H1 (cell line): ENCODE measurements at regions not wholly inside any gene's neighbourhood (a gene's known extent, or its start where the extent isn't known, plus 50 kb on each side); places are given as distances from the start of the nearest gene placed in this dataset.

ENCODE experiments used
- CTCF ChIA-PET: fragments of 300-600 bp; sonication (Branson Sonifier 250); formaldehyde crosslinking; loops from one replicate; lab custom pipeline; 2021; ENCODE audit not compliant: partially characterized antibody; lab: Charles Lee
- POLR2A ChIA-PET: fragments of 300-600 bp; sonication (Branson Sonifier 250); formaldehyde crosslinking; loops from one replicate; lab custom pipeline; 2021; ENCODE audit warnings: inconsistent platforms; ENCODE audit not compliant: partially characterized antibody; lab: Charles Lee
- DNase-seq, 2 experiments: peaks; one replicate each; pipeline versions ENCODE4 v3.0.0 to v3.0.0-alpha.2; 2010 to 2022; ENCODE audit warnings: low spot score in 2 of 2, low read depth in 1 of 2, mixed read lengths in 1 of 2
- FAIRE-seq: peaks from 2 replicates; lab custom pipeline; 2011; peaks lifted over from hg19 to GRCh38; lab: Jason Lieb, UNC
- H2AFZ ChIP-seq: 2 replicates; pipeline ENCODE4 v1.8.1; 2012; ENCODE audit warnings: low read length, inconsistent platforms
- H2AK5ac ChIP-seq: 2 replicates; pipeline ENCODE4 v1.6.1; 2013; ENCODE audit warnings: low read depth, low read length
- H2BK120ac ChIP-seq: replicated peaks from 2 replicates; pipeline ENCODE3; 2013; ENCODE audit warnings: low read depth, low read length, inconsistent platforms
- H2BK12ac ChIP-seq: 2 replicates; pipeline ENCODE4 v1.6.1; 2013; ENCODE audit warnings: low read depth, low read length
- H2BK15ac ChIP-seq: 2 replicates; pipeline ENCODE4 v1.6.1; 2013; ENCODE audit warnings: low read length
- H2BK20ac ChIP-seq: 2 replicates; pipeline ENCODE4 v1.6.1; 2013; ENCODE audit warnings: low read length
- H2BK5ac ChIP-seq: 2 replicates; pipeline ENCODE4 v1.6.1; 2013; ENCODE audit warnings: low read depth, low read length
- H3K14ac ChIP-seq: 2 replicates; pipeline ENCODE4 v1.6.1; 2013; ENCODE audit warnings: inconsistent platforms; ENCODE audit not compliant: insufficient read length
- H3K18ac ChIP-seq: 2 replicates; pipeline ENCODE4 v1.6.1; 2013; ENCODE audit warnings: low read length; ENCODE audit errors: extremely low read depth
- H3K23ac ChIP-seq: 2 replicates; pipeline ENCODE4 v1.6.1; 2013; ENCODE audit warnings: inconsistent platforms; ENCODE audit not compliant: insufficient read length
- H3K23me2 ChIP-seq: 2 replicates; pipeline ENCODE4 v1.6.1; 2013; ENCODE audit warnings: low read depth, low read length
- H3K27ac ChIP-seq: 2 replicates; pipeline ENCODE4 v1.6.1; 2011; ENCODE audit warnings: low read depth, low read length, inconsistent platforms
- H3K27me3 ChIP-seq, 4 experiments: replicated peaks in 1 of 4; 1 replicate in 1 of 4; 2 replicates in 3 of 4; pipeline versions ENCODE4 v1.6.1 to v1.8.1; 2011 to 2013; ENCODE audit warnings: low read length in 3 of 4, mild to moderate bottlenecking in 3 of 4, inconsistent platforms in 2 of 4, mixed read lengths in 2 of 4, moderate library complexity in 1 of 4; ENCODE audit not compliant: control insufficient read depth in 3 of 4, insufficient read depth in 3 of 4; ENCODE audit errors: extremely low read depth in 1 of 4
- H3K36me3 ChIP-seq, 4 experiments: 2 replicates each; pipeline versions ENCODE4 v1.6.1 to v1.8.1; 2011 to 2013; ENCODE audit warnings: mild to moderate bottlenecking in 4 of 4, low read length in 3 of 4, moderate library complexity in 2 of 4, control low read depth in 1 of 4, inconsistent platforms in 1 of 4; ENCODE audit not compliant: insufficient read depth in 4 of 4, control insufficient read depth in 2 of 4
- H3K4ac ChIP-seq: replicated peaks from 2 replicates; pipeline ENCODE3; 2013; ENCODE audit warnings: low read length, low read depth, mixed read lengths, inconsistent platforms; ENCODE audit not compliant: insufficient read length
- H3K4me1 ChIP-seq, 4 experiments: replicated peaks in 1 of 4; 1 replicate in 1 of 4; 2 replicates in 3 of 4; pipeline versions ENCODE4 v1.6.1 to v1.8.1; 2011 to 2013; ENCODE audit warnings: low read length in 3 of 4, inconsistent platforms in 2 of 4, mixed read lengths in 1 of 4; ENCODE audit not compliant: insufficient read depth in 4 of 4, control insufficient read depth in 3 of 4
- H3K4me2 ChIP-seq, 2 experiments: 2 replicates each; pipeline versions ENCODE4 v1.6.1 to v1.8.1; 2011 to 2013; ENCODE audit warnings: low read depth in 2 of 2, low read length in 2 of 2, control low read depth in 1 of 2, inconsistent platforms in 1 of 2, mild to moderate bottlenecking in 1 of 2; ENCODE audit not compliant: insufficient read depth in 1 of 2
- H3K4me3 ChIP-seq, 4 experiments: fragments of 200-600, 300-600 bp in 1 of 4; sonication (generic), shearing (Covaris generic), sonication (Bioruptor Twin) in 1 of 4; 2 replicates each; pipeline versions ENCODE4 v1.5.1 to v1.8.1; 2011 to 2016; ENCODE audit warnings: low read length in 4 of 4, low read depth in 3 of 4, control low read depth in 2 of 4, inconsistent platforms in 2 of 4, mild to moderate bottlenecking in 2 of 4, mixed read lengths in 1 of 4, moderate library complexity in 1 of 4; ENCODE audit not compliant: insufficient read depth in 2 of 4; ENCODE audit errors: extremely low read depth in 1 of 4
- H3K56ac ChIP-seq: replicated peaks from 2 replicates; pipeline ENCODE3; 2013; ENCODE audit warnings: low read depth, mild to moderate bottlenecking, mixed read lengths, low read length, inconsistent platforms; ENCODE audit not compliant: insufficient read length
- H3K79me1 ChIP-seq: 2 replicates; pipeline ENCODE4 v1.6.1; 2013; ENCODE audit warnings: low read depth, low read length, control low read depth
- H3K79me2 ChIP-seq, 2 experiments: 2 replicates each; pipeline versions ENCODE4 v1.6.1 to v1.8.1; 2012 to 2013; ENCODE audit warnings: low read length in 2 of 2, mild to moderate bottlenecking in 2 of 2, inconsistent platforms in 1 of 2; ENCODE audit not compliant: insufficient read depth in 2 of 2, control insufficient read depth in 1 of 2
- H3K9ac ChIP-seq, 4 experiments: replicated peaks in 1 of 4; 1 replicate in 1 of 4; 2 replicates in 3 of 4; pipeline versions ENCODE4 v1.6.1 to v1.8.1; 2011 to 2013; ENCODE audit warnings: low read depth in 3 of 4, low read length in 3 of 4, control low read depth in 2 of 4, mild to moderate bottlenecking in 2 of 4, moderate library complexity in 2 of 4, inconsistent platforms in 1 of 4; ENCODE audit errors: extremely low read depth in 1 of 4
- H3K9me3 ChIP-seq, 2 experiments: 2 replicates each; pipeline versions ENCODE4 v1.6.1 to v1.8.1; 2012 to 2013; ENCODE audit warnings: mild to moderate bottlenecking in 2 of 2, moderate library complexity in 2 of 2, control low read depth in 1 of 2, inconsistent platforms in 1 of 2, low read depth in 1 of 2, low read length in 1 of 2, mixed read lengths in 1 of 2; ENCODE audit not compliant: insufficient read depth in 2 of 2
- H4K20me1 ChIP-seq, 2 experiments: replicated peaks in 1 of 2; 2 replicates each; pipeline versions ENCODE3 to v1.8.1; 2011 to 2013; ENCODE audit warnings: inconsistent platforms in 2 of 2, low read length in 2 of 2, mild to moderate bottlenecking in 1 of 2; ENCODE audit not compliant: insufficient read depth in 2 of 2, control insufficient read depth in 1 of 2
- H4K5ac ChIP-seq: 2 replicates; pipeline ENCODE4 v1.6.1; 2013; ENCODE audit warnings: low read length, low read depth, mixed read lengths, inconsistent platforms; ENCODE audit not compliant: insufficient read length
- H4K8ac ChIP-seq: 2 replicates; pipeline ENCODE4 v1.8.0; 2013; ENCODE audit warnings: mild to moderate bottlenecking, moderate library complexity, low read length, inconsistent platforms; ENCODE audit not compliant: insufficient read depth; ENCODE audit errors: extremely low read depth
- H4K91ac ChIP-seq: replicated peaks from 2 replicates; pipeline ENCODE3; 2013; ENCODE audit warnings: low read length, mixed read lengths, inconsistent platforms; ENCODE audit not compliant: insufficient read length
- ASH2L ChIP-seq: fragments of 200-600, 300-600 bp; sonication (generic); IDR thresholded peaks from one replicate; pipeline ENCODE4 v1.7.1; 2017; ENCODE audit warnings: low read length
- ATF3 ChIP-seq: IDR thresholded peaks from 2 replicates; pipeline ENCODE4 v1.6.1; 2011; ENCODE audit warnings: low read depth, mild to moderate bottlenecking, low read length; ENCODE audit not compliant: insufficient read depth
- CBX5 ChIP-seq: fragments of 300-800, 300-1000 bp; sonication (generic); IDR thresholded peaks from 2 replicates; pipeline ENCODE4 v1.7.1; 2016; ENCODE audit warnings: antibody characterized with exemption, low read length, low read depth
- CHD1 ChIP-seq: IDR thresholded peaks from 2 replicates; pipeline ENCODE4 v1.6.1; 2012; ENCODE audit warnings: low read depth, low read length, improper control_type of control experiment
- EZH2 ChIP-seq: fragments of 200-600 bp; sonication (generic); IDR thresholded peaks from 2 replicates; pipeline ENCODE4 v1.7.1; 2012; ENCODE audit warnings: low read depth, mild to moderate bottlenecking, moderate library complexity, low read length, inconsistent platforms; ENCODE audit not compliant: severe bottlenecking
- GABPA ChIP-seq: IDR thresholded peaks from 2 replicates; pipeline ENCODE4 v1.6.1; 2011; ENCODE audit warnings: mild to moderate bottlenecking, low read length, moderate library complexity, borderline replicate concordance; ENCODE audit not compliant: insufficient read depth
- JUN ChIP-seq: IDR thresholded peaks from 2 replicates; pipeline ENCODE4 v1.6.1; 2011; ENCODE audit warnings: low read depth, mild to moderate bottlenecking, improper control_type of control experiment, low read length
- KDM1A ChIP-seq: fragments of 200-600, 300-600 bp; sonication (generic); IDR thresholded peaks from 2 replicates; pipeline ENCODE4 v1.7.1; 2016; ENCODE audit warnings: mild to moderate bottlenecking, low read length, borderline replicate concordance
- POLR2AphosphoS5 ChIP-seq: IDR thresholded peaks from 2 replicates; pipeline ENCODE4 v1.6.1; 2011; ENCODE audit warnings: low read depth, low read length
- RNF2 ChIP-seq: fragments of 200-900, 300-1000 bp; sonication (generic); IDR thresholded peaks from 2 replicates; pipeline ENCODE4 v1.7.1; 2016; ENCODE audit warnings: borderline replicate concordance, low read depth, mild to moderate bottlenecking, antibody characterized with exemption, low read length; ENCODE audit not compliant: poor library complexity, severe bottlenecking; ENCODE audit errors: missing control alignments
- TBP ChIP-seq: IDR thresholded peaks from 2 replicates; pipeline ENCODE4 v1.6.1; 2011; ENCODE audit warnings: low read depth, low read length, improper control_type of control experiment
- ZNF274 ChIP-seq: IDR thresholded peaks from 2 replicates; pipeline ENCODE4 v1.7.0; 2012; ENCODE audit warnings: low read length, borderline replicate concordance; ENCODE audit errors: extremely low read depth
- WGBS, 2 experiments: shearing (Covaris generic) in 1 of 2; methylation state at CpG; one replicate each; pipeline versions ENCODE4 v1.1.6 to v1.1.7; 2013 to 2015; ENCODE audit warnings: low lambda C conversion rate in 2 of 2, mixed read lengths in 2 of 2, inconsistent platforms in 1 of 2, low coverage in 1 of 2, missing lambda C conversion rate in 1 of 2; ENCODE audit not compliant: insufficient replicate concordance in 2 of 2, insufficient coverage in 1 of 2, insufficient read length in 1 of 2; ENCODE audit errors: extremely low coverage in 1 of 2, missing lambda C conversion rate in 1 of 2; 5-methylcytosine and 5-hydroxymethylcytosine counted together

- Histone ChIP-seq H2BK15ac (no peak overlapping the region), H3K79me2 (no peaks in the 10 kb centered on the region), H3K4ac (no peak overlapping the region), H3K36me3 (no peaks in the 10 kb centered on the region), H2AFZ (no peak overlapping the region), H3K56ac (no peak overlapping the region), H3K23ac (no peak overlapping the region), H4K91ac (no peak overlapping the region), H3K27ac (no peak overlapping the region), H3K4me2 (no peak overlapping the region), H3K18ac (no peak overlapping the region), H3K9ac (no peak overlapping the region), H3K14ac (no peak overlapping the region), H2BK120ac (no peak overlapping the region), H3K79me1 (no peaks in the 10 kb centered on the region; the same call in 1 of the 2 replicates), H2BK12ac (no peak overlapping the region), H3K4me1 (no peaks in the 10 kb centered on the region), H3K23me2 (no peaks in the 10 kb centered on the region), H4K5ac (no peak overlapping the region), H3K27me3 (no peaks in the 10 kb centered on the region), H4K20me1 (no peaks in the 10 kb centered on the region), H3K9me3 (no peaks in the 10 kb centered on the region), H3K4me3 (no peak overlapping the region), H2BK5ac (no peak overlapping the region), H2BK20ac (no peak overlapping the region), H2AK5ac (no peak overlapping the region), H4K8ac (no peak overlapping the region)
- ChIA-PET POLR2A (no interaction called here), CTCF (interaction anchor here (0.8 to 1.5 kb wide), 3 partner anchors 13 to 128 kb away, joined by 3 read pairs; no protein-coding TSS in a partner anchor)
- DNase-seq (no peak), FAIRE-seq (no peak)
- WGBS, 2 experiments, result 92% methylated on average over 12 of the region's 13 CpGs; no CpG with 5 or more reads in 1 of the 2 experiments
- TF ChIP-seq RNF2, result no peak
- no peak for TF ChIP-seq TBP
- no peak for TF ChIP-seq POLR2AphosphoS5
- no peak for TF ChIP-seq JUN
- no peak for TF ChIP-seq CBX5
- TF ChIP-seq KDM1A, result no peak
- no peak for TF ChIP-seq CHD1
- TF ChIP-seq GABPA, result no peak
- TF ChIP-seq ATF3, result no peak
- TF ChIP-seq ASH2L, result no peak
- no peak for TF ChIP-seq EZH2
- no peak for TF ChIP-seq ZNF274
Observed at GRCh38 chr6:167769408-167770190, 57.1 kb upstream of the AFDN start.
